Tongue (tissue), 1 donor: ENCODE measurements at regions not wholly inside any gene's neighbourhood (a gene's known extent, or its start where the extent isn't known, plus 50 kb on each side); places are given as distances from the start of the nearest gene placed in this dataset.

Experiments used
- DNase-seq: peaks from one replicate; pipeline ENCODE4 v3.0.0-alpha.2; 2015

GRCh38 chr2:60319031-60319547 lies 234.4 kb downstream of the BCL11A start:
- DNase-seq = no peak

- no peak for DNase-seq
Measured at GRCh38 chr2:60318544-60318943, 234.9 kb downstream of the BCL11A start.

- no peak for DNase-seq
Measured at GRCh38 chr2:60317844-60318243, 235.6 kb downstream of the BCL11A start.

- DNase-seq = no peak
Measured at GRCh38 chr2:60317034-60317386, 236.4 kb downstream of the BCL11A start.

GRCh38 chr2:60316381-60317033 lies 236.9 kb downstream of the BCL11A start:
- DNase-seq = no peak

- no peak for DNase-seq
Measured at GRCh38 chr2:60313470-60314172, 239.8 kb downstream of the BCL11A start.

- DNase-seq = no peak
Measured at GRCh38 chr2:60312618-60313017, 240.8 kb downstream of the BCL11A start.

GRCh38 chr2:60311524-60311923 lies 241.9 kb downstream of the BCL11A start:
- DNase-seq = no peak

GRCh38 chr2:60309941-60310660 lies 243.4 kb downstream of the BCL11A start:
- DNase-seq = no peak

- no peak for DNase-seq
Measured at GRCh38 chr2:60309336-60309735, 244.1 kb downstream of the BCL11A start.

- DNase-seq = peak; percentile 87
Measured at GRCh38 chr2:60306267-60306861, 247.1 kb downstream of the BCL11A start.

GRCh38 chr2:60303680-60304079 lies 249.8 kb downstream of the BCL11A start:
- DNase-seq = no peak

- no peak for DNase-seq
Measured at GRCh38 chr2:60302377-60303126, 250.9 kb downstream of the BCL11A start.

- no peak for DNase-seq
Measured at GRCh38 chr2:60301726-60302125, 251.7 kb downstream of the BCL11A start.

- DNase-seq = no peak
Measured at GRCh38 chr2:60299179-60299578, 254.3 kb downstream of the BCL11A start.

- no peak for DNase-seq
Measured at GRCh38 chr2:60298006-60298696, 255.3 kb downstream of the BCL11A start.

GRCh38 chr2:60297296-60298005 lies 256.0 kb downstream of the BCL11A start:
- DNase-seq = no peak

GRCh38 chr2:60296219-60296955 lies 257.1 kb downstream of the BCL11A start:
- no peak for DNase-seq

GRCh38 chr2:60295636-60295962 lies 257.9 kb downstream of the BCL11A start:
- DNase-seq = no peak
